Forelimb muscle (tissue), 1 donor: ENCODE measurements at regions not wholly inside any gene's neighbourhood (a gene's known extent, or its start where the extent isn't known, plus 50 kb on each side); places are given as distances from the start of the nearest gene placed in this dataset.

Source experiments
- DNase-seq: peaks from one replicate; pipeline ENCODE4 v3.0.0-alpha.2; 2013; ENCODE audit warnings: low read depth

DNA sequence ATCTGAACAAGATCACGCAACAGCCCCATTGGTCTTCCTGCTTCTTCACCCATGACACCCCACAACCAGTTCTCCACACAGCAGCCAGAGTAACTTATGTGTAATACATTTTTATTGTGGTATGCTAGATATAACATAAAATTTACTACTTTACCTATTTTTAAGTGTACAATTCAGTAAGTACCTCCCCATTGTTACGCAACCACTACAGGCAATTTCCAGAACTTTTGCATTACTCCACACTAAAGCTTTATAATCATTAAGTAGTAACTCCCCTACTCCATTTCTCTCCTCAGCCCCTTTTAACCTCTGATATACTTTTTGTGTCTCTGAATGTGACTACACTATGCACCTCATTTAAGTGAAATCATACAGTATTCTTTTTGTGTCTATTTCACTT lies 575.4 kb upstream of the CADM1 start:
- DNase-seq, result no peak

- DNase-seq, result no peak
Observed at GRCh38 chr11:116078101-116078591, 573.9 kb upstream of the CADM1 start.

DNA sequence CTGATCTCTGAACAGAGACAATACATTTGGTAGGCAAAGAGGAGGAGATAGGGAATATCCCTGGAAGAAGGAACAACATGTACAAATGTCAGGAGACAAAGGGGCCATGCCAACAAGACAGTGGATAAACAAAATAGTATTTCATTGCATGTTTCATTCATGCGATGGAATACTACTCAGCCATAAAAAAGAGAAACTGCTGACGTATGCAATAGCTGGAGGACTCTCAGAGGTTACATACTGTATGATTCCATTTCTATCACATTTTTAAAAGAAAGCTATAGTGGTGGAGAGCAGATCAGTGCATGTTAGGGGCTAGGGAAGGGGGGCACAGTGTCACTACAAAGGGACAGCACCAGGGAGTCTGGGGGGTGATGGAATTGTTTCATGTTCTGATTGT lies 572.9 kb upstream of the CADM1 start:
- DNase-seq, result no peak

GRCh38 chr11:116073854-116074837 lies 569.9 kb upstream of the CADM1 start:
- no peak for DNase-seq

- no peak for DNase-seq
Observed at GRCh38 chr11:116072601-116073410, 568.6 kb upstream of the CADM1 start.

DNA sequence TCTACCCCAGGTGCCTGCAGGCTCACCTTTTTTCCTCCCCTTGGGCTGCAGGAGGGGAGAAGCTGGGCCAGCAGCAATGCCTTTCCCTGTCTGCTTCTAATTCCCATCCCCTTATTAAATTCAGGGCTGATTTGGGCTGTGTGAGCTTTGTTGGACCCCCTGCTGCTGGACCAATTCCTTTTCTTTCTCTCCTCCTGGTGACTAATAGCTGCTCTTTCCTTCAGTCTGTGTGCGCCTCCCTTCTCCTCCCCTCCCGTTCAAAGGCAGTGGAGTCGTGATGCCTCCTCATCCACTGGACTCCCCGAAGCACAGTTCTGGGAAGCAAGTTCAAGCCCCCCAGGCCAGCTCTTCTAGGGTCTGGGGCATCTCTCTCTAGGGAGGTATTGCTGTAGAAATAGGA lies 567.9 kb upstream of the CADM1 start:
- no peak for DNase-seq

DNA sequence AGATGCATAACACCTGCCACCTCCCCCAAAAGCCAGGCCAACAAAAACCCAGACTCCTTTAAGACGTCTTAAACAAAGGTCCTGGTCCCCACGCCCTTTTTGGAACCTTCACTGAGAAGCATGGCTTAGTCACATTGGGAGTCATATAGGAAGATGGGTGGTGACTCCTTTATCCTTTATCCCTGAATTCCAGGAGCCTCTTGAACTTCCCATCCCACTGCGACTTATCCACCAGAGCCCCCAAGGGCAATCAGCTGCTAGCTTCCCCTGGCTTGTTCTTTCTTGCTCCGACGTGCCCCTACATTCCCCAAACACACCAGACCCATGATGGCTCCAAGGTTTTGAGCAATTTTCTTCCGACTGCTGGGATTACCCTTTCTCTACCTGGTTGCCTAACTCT lies 567.0 kb upstream of the CADM1 start:
- DNase-seq, result no peak

GRCh38 chr11:116070520-116070919 lies 566.3 kb upstream of the CADM1 start:
- no peak for DNase-seq

GRCh38 chr11:116066777-116067176 lies 562.6 kb upstream of the CADM1 start:
- no peak for DNase-seq

- DNase-seq, result no peak
Observed at GRCh38 chr11:116065986-116066385, 561.8 kb upstream of the CADM1 start.

DNA sequence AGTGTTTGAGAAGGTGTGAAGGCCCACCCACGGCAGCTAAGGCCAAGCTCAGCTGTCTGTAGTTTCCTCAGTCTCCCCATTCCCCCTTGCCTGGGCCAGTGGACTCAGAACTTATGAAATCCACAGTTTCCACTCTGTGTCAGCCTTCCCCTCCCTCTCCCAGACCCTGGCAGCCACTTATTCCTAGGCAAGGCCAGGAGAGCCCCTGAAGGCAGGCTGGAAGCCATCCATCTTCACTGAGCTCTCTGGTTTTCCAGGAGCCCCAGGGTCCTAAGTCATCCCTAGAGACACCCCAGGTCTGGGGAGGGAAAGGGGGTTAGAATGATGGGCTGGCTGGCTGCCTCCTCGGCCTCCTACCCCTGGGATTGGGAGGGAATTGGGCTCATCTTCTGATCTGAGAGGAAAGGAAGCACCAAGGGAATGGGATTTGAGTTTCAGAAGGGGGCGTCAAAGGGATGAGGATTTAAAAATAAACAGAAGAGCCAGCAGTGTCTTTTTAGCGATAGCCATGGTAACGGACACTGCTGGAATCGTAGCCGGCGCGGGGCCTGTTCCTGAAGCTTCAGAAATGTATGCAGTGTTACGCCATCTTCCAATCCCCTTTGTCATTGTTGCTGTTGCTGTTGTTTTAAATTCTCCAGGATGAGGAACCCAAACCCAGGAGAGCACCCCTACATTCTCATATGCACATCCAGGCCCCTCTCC lies 561.1 kb upstream of the CADM1 start:
- DNase-seq, result no peak

- DNase-seq, result no peak
Observed at GRCh38 chr11:116062490-116063171, 558.4 kb upstream of the CADM1 start.

DNA sequence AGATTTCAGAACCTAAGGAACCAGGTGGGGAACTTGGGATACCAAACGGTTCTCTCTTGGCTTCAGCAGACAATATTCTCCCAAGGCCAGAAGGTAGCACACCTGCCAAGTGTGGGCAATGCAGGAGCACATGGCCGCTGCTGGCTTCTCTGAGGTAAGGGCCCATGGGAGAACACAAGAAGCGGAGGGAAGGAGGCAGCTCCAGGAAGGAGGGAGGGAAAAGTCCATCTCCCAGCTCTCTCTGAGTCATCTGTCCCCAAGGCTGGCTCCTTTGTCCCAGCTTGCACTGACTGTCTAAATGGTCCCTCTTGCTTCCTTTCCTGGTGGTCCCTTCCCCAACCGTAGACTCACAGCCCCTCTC lies 557.9 kb upstream of the CADM1 start:
- no peak for DNase-seq

DNA sequence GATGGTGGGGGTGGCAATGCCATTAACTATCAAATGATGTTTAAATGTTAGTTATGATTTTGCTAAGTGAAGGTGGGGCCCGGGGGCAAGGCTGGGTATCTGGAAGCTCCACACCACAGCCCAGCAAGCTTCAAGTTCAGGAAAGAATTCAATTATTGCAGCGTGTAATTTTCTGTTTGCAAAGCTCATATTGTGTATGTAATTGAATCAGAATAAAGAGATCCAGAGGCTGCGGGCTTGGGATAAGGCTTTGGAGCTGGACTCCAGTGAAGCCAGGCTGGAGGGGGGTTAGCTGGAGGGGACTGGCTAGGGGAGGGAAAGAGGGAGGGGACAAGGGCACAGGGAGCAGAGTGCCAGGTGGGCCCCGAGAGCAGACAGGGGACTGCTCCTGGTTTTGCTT lies 557.1 kb upstream of the CADM1 start:
- no peak for DNase-seq

DNA sequence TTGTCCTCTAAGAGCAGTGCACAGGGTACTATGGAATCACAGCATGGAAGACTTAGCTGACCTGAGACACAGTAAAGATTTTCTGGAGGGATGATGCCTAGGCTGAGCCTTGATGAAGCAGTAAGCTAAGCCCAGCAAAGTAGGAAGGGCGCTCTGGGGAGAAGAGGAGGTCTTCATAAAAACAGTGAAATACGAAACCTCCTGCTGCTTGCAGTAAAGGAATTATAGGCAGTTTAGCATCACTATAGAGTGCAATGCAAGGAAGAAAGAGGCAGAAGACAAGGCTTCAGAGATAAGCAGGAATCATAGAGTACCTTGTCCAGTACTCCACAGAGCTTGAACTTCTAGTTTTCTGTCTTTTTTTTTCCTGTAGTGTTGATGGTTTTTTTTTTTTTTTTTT lies 555.7 kb upstream of the CADM1 start:
- DNase-seq, result no peak

- DNase-seq, result no peak
Observed at GRCh38 chr11:116057000-116057399, 552.8 kb upstream of the CADM1 start.

DNA sequence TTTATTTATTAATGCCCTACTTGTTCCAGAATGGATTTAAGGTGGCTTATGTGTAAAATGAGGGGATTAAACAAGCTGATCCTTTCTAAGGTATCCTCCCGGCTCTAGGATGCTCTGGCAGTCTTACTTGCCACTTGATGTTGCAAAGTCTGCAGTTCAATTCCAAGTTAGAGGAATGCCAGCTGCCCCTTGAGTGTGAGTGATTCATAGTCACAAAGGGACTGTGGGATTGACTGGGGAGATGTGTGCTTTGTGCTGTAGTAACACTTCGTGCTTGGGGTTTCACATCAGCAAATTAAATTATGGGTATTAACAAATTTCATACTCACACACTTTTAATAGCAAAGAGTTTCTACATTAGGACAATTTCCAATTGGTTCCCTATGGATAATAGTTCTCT lies 550.8 kb upstream of the CADM1 start:
- no peak for DNase-seq

GRCh38 chr11:116053548-116053919 lies 549.3 kb upstream of the CADM1 start:
- no peak for DNase-seq

GRCh38 chr11:116052603-116053547 lies 548.7 kb upstream of the CADM1 start:
- no peak for DNase-seq

DNA sequence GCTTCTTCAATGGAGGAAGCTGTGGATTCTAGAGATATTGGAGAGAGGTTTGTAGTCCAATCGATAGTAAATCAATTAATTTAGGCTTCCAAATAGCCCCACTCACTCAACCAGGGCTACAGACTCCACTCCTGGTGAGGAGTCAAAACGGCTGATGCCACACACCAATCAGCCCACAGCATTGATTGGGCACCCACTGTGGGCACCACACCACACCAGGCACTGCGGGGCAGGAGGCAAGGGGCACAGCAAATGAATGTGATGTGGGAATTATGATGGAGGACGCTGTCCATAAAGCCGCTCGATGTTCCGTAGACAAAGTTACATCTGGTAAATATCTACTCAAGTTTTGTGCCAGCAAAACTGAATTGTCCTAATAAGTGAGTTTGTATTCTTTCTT lies 547.3 kb upstream of the CADM1 start:
- no peak for DNase-seq
